ENCODE measurements at regions not wholly inside any gene's neighbourhood (a gene's known extent, or its start where the extent isn't known, plus 50 kb on each side); places are given as distances from the start of the nearest gene placed in this dataset.

DNA sequence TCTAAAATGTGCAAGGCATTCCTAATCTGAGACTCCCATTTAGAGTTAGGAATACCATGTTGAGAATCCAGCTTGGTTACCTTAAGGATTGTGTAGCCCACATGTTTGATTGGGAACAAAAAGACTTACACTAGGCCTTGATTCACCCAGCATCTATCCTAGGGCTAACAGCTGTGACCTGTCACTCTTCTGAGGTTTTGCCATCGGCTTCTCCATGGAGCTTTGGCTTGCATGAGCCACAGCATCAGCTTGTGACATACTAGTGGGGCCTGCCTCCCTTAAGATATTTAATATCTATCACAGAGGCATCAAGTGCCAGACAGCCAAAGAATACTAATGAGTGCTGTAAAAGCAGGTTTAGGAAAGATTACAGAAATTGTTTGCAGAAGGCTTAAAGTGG lies 241.3 kb upstream of the UBE2E3 start:
- TF ChIP-seq EZH2 (IDR thresholded peaks at IDR 0.05; ENCODE audit: low read depth): no peak
- no peak for TF ChIP-seq CTCF (conservative IDR thresholded peaks at IDR 0.05)
